ENCODE measurements at regions not wholly inside any gene's neighbourhood (a gene's known extent, or its start where the extent isn't known, plus 50 kb on each side); places are given as distances from the start of the nearest gene placed in this dataset.

- no peak for ATAC-seq
- TF ChIP-seq BACH2 (CRISPR knock-in tag; IDR thresholded peaks at IDR 0.05; ENCODE audit: borderline replicate concordance): no peak
- TF ChIP-seq OSR1 (CRISPR knock-in tag; IDR thresholded peaks at IDR 0.05): no peak
These were observed 161.7 kb upstream of the RMST start for GRCh38 chr12:97300891-97301290.

DNA sequence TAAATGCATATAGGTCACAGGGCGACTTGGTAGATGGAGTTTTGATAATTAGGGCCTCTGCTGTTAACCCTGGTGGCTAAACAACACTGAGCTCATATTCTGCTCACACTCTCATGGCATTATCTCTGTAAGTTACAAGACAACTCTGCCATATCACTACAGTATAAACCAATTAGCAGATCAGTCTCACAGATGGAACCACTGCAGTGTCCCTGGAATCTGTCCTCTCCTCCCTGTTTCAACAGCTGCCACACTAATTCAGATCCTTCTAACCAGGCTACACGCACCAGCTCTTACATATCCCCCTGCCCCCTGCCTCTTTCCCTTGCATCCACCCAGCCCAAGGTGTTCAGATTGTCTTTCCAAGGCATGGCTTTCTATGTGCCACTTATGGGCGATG, 161.0 kb upstream of the RMST start:
- no peak for ATAC-seq
- TF ChIP-seq ESRRG (CRISPR knock-in tag; IDR thresholded peaks at IDR 0.05): no peak
- TF ChIP-seq, protein P1, sequence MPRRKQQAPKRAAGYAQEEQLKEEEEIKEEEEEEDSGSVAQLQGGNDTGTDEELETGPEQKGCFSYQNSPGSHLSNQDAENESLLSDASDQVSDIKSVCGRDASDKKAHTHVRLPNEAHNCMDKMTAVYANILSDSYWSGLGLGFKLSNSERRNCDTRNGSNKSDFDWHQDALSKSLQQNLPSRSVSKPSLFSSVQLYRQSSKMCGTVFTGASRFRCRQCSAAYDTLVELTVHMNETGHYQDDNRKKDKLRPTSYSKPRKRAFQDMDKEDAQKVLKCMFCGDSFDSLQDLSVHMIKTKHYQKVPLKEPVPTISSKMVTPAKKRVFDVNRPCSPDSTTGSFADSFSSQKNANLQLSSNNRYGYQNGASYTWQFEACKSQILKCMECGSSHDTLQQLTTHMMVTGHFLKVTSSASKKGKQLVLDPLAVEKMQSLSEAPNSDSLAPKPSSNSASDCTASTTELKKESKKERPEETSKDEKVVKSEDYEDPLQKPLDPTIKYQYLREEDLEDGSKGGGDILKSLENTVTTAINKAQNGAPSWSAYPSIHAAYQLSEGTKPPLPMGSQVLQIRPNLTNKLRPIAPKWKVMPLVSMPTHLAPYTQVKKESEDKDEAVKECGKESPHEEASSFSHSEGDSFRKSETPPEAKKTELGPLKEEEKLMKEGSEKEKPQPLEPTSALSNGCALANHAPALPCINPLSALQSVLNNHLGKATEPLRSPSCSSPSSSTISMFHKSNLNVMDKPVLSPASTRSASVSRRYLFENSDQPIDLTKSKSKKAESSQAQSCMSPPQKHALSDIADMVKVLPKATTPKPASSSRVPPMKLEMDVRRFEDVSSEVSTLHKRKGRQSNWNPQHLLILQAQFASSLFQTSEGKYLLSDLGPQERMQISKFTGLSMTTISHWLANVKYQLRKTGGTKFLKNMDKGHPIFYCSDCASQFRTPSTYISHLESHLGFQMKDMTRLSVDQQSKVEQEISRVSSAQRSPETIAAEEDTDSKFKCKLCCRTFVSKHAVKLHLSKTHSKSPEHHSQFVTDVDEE (CRISPR knock-in tag; IDR thresholded peaks at IDR 0.05): no peak
- no peak for TF ChIP-seq ZC3H10 (CRISPR knock-in tag; IDR thresholded peaks at IDR 0.05)
- TF ChIP-seq POU6F1 (CRISPR knock-in tag; IDR thresholded peaks at IDR 0.05; ENCODE audit: borderline replicate concordance, low read depth): no peak
- no peak for TF ChIP-seq ZFP3 (CRISPR knock-in tag; IDR thresholded peaks at IDR 0.05)
- TF ChIP-seq RARB (CRISPR knock-in tag; IDR thresholded peaks at IDR 0.05): no peak
- no peak for TF ChIP-seq ZNF565 (CRISPR knock-in tag; conservative IDR thresholded peaks at IDR 0.05; ENCODE audit: low read depth)
- no peak for TF ChIP-seq ZNF8 (CRISPR knock-in tag; IDR thresholded peaks at IDR 0.05)
- TF ChIP-seq, protein P2, sequence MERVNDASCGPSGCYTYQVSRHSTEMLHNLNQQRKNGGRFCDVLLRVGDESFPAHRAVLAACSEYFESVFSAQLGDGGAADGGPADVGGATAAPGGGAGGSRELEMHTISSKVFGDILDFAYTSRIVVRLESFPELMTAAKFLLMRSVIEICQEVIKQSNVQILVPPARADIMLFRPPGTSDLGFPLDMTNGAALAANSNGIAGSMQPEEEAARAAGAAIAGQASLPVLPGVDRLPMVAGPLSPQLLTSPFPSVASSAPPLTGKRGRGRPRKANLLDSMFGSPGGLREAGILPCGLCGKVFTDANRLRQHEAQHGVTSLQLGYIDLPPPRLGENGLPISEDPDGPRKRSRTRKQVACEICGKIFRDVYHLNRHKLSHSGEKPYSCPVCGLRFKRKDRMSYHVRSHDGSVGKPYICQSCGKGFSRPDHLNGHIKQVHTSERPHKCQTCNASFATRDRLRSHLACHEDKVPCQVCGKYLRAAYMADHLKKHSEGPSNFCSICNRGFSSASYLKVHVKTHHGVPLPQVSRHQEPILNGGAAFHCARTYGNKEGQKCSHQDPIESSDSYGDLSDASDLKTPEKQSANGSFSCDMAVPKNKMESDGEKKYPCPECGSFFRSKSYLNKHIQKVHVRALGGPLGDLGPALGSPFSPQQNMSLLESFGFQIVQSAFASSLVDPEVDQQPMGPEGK (CRISPR knock-in tag; IDR thresholded peaks at IDR 0.05; ENCODE audit: borderline replicate concordance): no peak
- TF ChIP-seq, protein P3, sequence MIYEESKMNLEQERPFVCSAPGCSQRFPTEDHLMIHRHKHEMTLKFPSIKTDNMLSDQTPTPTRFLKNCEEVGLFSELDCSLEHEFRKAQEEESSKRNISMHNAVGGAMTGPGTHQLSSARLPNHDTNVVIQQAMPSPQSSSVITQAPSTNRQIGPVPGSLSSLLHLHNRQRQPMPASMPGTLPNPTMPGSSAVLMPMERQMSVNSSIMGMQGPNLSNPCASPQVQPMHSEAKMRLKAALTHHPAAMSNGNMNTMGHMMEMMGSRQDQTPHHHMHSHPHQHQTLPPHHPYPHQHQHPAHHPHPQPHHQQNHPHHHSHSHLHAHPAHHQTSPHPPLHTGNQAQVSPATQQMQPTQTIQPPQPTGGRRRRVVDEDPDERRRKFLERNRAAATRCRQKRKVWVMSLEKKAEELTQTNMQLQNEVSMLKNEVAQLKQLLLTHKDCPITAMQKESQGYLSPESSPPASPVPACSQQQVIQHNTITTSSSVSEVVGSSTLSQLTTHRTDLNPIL (CRISPR knock-in tag; IDR thresholded peaks at IDR 0.05; ENCODE audit: low read depth): no peak

DNA sequence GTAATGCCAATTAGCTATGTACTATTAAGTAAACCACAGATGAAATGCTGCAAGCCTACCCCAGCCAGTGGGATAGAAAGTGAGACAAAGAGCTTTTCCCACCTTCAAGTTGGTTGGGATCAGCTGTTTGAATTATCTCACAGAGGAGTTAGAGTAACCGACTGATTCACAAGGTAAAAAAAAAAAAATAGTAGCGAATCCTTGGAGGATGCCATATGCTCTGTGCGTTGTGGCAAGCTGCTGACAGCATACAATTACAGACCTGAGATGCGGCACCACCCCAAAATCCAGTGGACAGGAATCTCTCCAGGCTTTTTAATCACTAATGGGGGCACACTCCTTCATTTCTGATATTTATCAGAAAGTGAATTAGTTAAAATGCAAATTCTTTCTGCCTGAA, 157.0 kb upstream of the RMST start:
- no peak for TF ChIP-seq TOX (CRISPR knock-in tag; IDR thresholded peaks at IDR 0.05; ENCODE audit: borderline replicate concordance)
- ATAC-seq: no peak

GRCh38 chr12:97306147-97306546, 156.5 kb upstream of the RMST start:
- ATAC-seq: no peak
- TF ChIP-seq ARNTL (CRISPR knock-in tag; IDR thresholded peaks at IDR 0.05; ENCODE audit: borderline replicate concordance, low read depth) (no peak), POU6F1 (CRISPR knock-in tag; IDR thresholded peaks at IDR 0.05; ENCODE audit: borderline replicate concordance, low read depth) (no peak), ZFP30 (CRISPR knock-in tag; IDR thresholded peaks at IDR 0.05) (no peak), SNAI2 (CRISPR knock-in tag; IDR thresholded peaks at IDR 0.05) (no peak), ZNF70 (CRISPR knock-in tag; IDR thresholded peaks at IDR 0.05) (no peak), PPARA (CRISPR knock-in tag; IDR thresholded peaks at IDR 0.05; ENCODE audit: borderline replicate concordance) (no peak), ZNF8 (CRISPR knock-in tag; IDR thresholded peaks at IDR 0.05) (no peak), BACH2 (CRISPR knock-in tag; IDR thresholded peaks at IDR 0.05; ENCODE audit: borderline replicate concordance) (no peak), ZFP3 (CRISPR knock-in tag; IDR thresholded peaks at IDR 0.05) (no peak), TCF4 (CRISPR knock-in tag; IDR thresholded peaks at IDR 0.05; ENCODE audit: borderline replicate concordance) (no peak), CSRNP3 (CRISPR knock-in tag; IDR thresholded peaks at IDR 0.05) (no peak)
- TF ChIP-seq, protein P2 (CRISPR knock-in tag; IDR thresholded peaks at IDR 0.05; ENCODE audit: borderline replicate concordance): no peak
- TF ChIP-seq, protein P3 (CRISPR knock-in tag; IDR thresholded peaks at IDR 0.05; ENCODE audit: low read depth): no peak

All from SK-N-SH treated with all-trans-retinoic acid at 6 μM for 48 hours (cell line).